GM03348 (cell line): ENCODE measurements at regions not wholly inside any gene's neighbourhood (a gene's known extent, or its start where the extent isn't known, plus 50 kb on each side); places are given as distances from the start of the nearest gene placed in this dataset.
A peak's percentile ranks its signal among the peaks of the same experiment; 100 is the strongest.

Source experiments
- DNase-seq: peaks from one replicate; pipeline ENCODE4 v3.0.0; 2012; ENCODE audit warnings: low spot score

- DNase-seq: peak; percentile 57
These were observed 94.3 kb downstream of the PRLHR start for GRCh38 chr10:118501171-118501570.

GRCh38 chr10:118500477-118501104, 94.9 kb downstream of the PRLHR start:
- DNase-seq: no peak

GRCh38 chr10:118499186-118499585, 96.3 kb downstream of the PRLHR start:
- no peak for DNase-seq

- no peak for DNase-seq
These were observed 96.8 kb downstream of the PRLHR start for GRCh38 chr10:118498623-118499022.

GRCh38 chr10:118497227-118497626, 98.2 kb downstream of the PRLHR start:
- no peak for DNase-seq

- DNase-seq: no peak
These were observed 98.9 kb downstream of the PRLHR start for GRCh38 chr10:118496525-118496924.

- no peak for DNase-seq
These were observed 99.9 kb downstream of the PRLHR start for GRCh38 chr10:118495499-118495898.

GRCh38 chr10:118491055-118491454, 104.4 kb downstream of the PRLHR start:
- DNase-seq: no peak

- no peak for DNase-seq
These were observed 106.5 kb downstream of the PRLHR start for GRCh38 chr10:118488710-118489497.

GRCh38 chr10:118485641-118486040, 109.8 kb downstream of the PRLHR start:
- no peak for DNase-seq

- DNase-seq: no peak
These were observed 111.1 kb downstream of the PRLHR start for GRCh38 chr10:118484152-118484871.

GRCh38 chr10:118483496-118483895, 112.0 kb downstream of the PRLHR start:
- DNase-seq: no peak

GRCh38 chr10:118482393-118483331, 112.8 kb downstream of the PRLHR start:
- DNase-seq: no peak

- DNase-seq: no peak
These were observed 113.6 kb downstream of the PRLHR start for GRCh38 chr10:118481871-118482270.

- no peak for DNase-seq
These were observed 120.2 kb downstream of the PRLHR start for GRCh38 chr10:118475214-118475613.

- no peak for DNase-seq
These were observed 121.3 kb downstream of the PRLHR start for GRCh38 chr10:118474111-118474510.

GRCh38 chr10:118473305-118473960, 122.0 kb downstream of the PRLHR start:
- no peak for DNase-seq

- peak; percentile 16 for DNase-seq
These were observed 122.8 kb downstream of the PRLHR start for GRCh38 chr10:118472415-118473304.

- peak; percentile 45 for DNase-seq
These were observed 123.6 kb downstream of the PRLHR start for GRCh38 chr10:118471863-118472262.

- no peak for DNase-seq
These were observed 125.0 kb downstream of the PRLHR start for GRCh38 chr10:118470470-118470869.
